ENCODE measurements at regions not wholly inside any gene's neighbourhood (a gene's known extent, or its start where the extent isn't known, plus 50 kb on each side); places are given as distances from the start of the nearest gene placed in this dataset.

DNA sequence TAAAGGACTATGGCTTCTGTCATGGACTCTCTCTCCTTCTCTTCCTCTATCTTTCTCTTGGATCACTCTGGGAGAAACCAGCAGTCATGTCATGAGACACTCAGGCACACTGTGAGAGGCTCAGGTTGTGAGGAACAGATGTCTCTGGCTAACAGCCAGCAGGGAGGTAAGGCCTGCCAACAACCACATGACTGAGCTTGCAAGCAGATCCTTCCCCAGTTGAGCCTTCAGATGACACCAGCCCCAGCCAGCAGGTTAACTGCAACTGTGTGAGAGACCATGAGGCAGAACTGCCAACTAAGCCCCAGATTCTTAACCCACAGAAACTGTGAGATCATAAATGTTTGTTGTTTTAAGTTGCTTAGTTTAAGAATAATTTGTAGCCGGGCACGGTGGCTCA is 90.6 kb downstream of the VCPKMT start:
- H3K4me3 Mint-ChIP-seq = peak overlapping the region; percentile 18
- TF ChIP-seq, protein P1, sequence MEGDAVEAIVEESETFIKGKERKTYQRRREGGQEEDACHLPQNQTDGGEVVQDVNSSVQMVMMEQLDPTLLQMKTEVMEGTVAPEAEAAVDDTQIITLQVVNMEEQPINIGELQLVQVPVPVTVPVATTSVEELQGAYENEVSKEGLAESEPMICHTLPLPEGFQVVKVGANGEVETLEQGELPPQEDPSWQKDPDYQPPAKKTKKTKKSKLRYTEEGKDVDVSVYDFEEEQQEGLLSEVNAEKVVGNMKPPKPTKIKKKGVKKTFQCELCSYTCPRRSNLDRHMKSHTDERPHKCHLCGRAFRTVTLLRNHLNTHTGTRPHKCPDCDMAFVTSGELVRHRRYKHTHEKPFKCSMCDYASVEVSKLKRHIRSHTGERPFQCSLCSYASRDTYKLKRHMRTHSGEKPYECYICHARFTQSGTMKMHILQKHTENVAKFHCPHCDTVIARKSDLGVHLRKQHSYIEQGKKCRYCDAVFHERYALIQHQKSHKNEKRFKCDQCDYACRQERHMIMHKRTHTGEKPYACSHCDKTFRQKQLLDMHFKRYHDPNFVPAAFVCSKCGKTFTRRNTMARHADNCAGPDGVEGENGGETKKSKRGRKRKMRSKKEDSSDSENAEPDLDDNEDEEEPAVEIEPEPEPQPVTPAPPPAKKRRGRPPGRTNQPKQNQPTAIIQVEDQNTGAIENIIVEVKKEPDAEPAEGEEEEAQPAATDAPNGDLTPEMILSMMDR (IDR thresholded peaks at IDR 0.05) = no peak
- TF ChIP-seq EZH2phosphoT487 (IDR thresholded peaks at IDR 0.05) = no peak
- no peak for TF ChIP-seq EZH2 (IDR thresholded peaks at IDR 0.05)
- Histone ChIP-seq H3K36me3 (no peaks in the 10 kb centered on the region), H3K4me1 (peaks cover 5% of the 10 kb centered on the region), H4K20me1 (ENCODE audit: low read depth) (no peaks in the 10 kb centered on the region), H2AFZ (replicated peaks) (no peak overlapping the region), H3K27me3 (no peaks in the 10 kb centered on the region), H3K79me2 (ENCODE audit: low read depth) (no peaks in the 10 kb centered on the region), H3K9ac (no peak overlapping the region), H3K9me3 (ENCODE audit: low read depth) (no peaks in the 10 kb centered on the region), H3K4me3 (no peak overlapping the region), H3K4me2 (no peak overlapping the region), H3F3A (ENCODE audit: low read depth) (no peaks in the 10 kb centered on the region), H3K27ac (no peak overlapping the region)
- no peak for DNase-seq (ENCODE audit: low spot score)
- H3K36me3 Mint-ChIP-seq = no peaks in the 10 kb centered on the region
- H3K27ac Mint-ChIP-seq = no peak overlapping the region
- H3K4me1 Mint-ChIP-seq = no peaks in the 10 kb centered on the region
- peaks cover 7% of the 10 kb centered on the region for H3K9me3 Mint-ChIP-seq
- peaks cover 3% of the 10 kb centered on the region for H3K27me3 Mint-ChIP-seq (ENCODE audit: insufficient read depth, low read depth)

DNA sequence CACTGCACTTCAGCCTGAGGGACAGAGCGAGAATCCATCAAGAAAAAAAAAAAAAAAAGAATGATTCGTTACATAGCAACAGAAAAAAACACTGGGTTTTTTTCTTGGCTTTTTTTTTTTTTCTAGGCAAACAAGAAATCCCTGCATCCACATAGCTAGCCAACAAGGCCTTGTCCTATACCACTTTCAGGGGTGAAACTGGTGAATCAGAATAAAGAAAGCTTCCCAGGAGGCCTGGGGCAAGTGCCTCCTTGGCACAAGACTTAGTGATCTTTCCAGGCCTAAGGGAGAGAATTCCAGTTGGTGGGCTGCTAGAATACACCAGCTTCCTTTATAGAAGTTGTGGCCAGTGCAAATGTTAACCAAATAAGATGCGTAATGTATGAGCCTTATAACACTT is 90.0 kb downstream of the VCPKMT start:
- TF ChIP-seq, protein P1 (IDR thresholded peaks at IDR 0.05) = no peak
- TF ChIP-seq EZH2phosphoT487 (IDR thresholded peaks at IDR 0.05) (no peak), EZH2 (IDR thresholded peaks at IDR 0.05) (no peak)
- Mint-ChIP-seq H3K4me1 (no peaks in the 10 kb centered on the region), H3K27ac (no peak overlapping the region), H3K9me3 (peaks cover 7% of the 10 kb centered on the region), H3K27me3 (ENCODE audit: insufficient read depth, low read depth) (peaks cover 3% of the 10 kb centered on the region), H3K36me3 (no peaks in the 10 kb centered on the region), H3K4me3 (no peak overlapping the region)
- DNase-seq (ENCODE audit: low spot score) = no peak
- H3K4me2 ChIP-seq = no peak overlapping the region
- H3K36me3 ChIP-seq = no peaks in the 10 kb centered on the region
- H3F3A ChIP-seq (ENCODE audit: low read depth) = no peaks in the 10 kb centered on the region
- H3K4me1 ChIP-seq = peaks cover 5% of the 10 kb centered on the region
- H3K27ac ChIP-seq = no peak overlapping the region
- H2AFZ ChIP-seq (replicated peaks) = no peak overlapping the region
- H3K27me3 ChIP-seq = no peaks in the 10 kb centered on the region
- no peaks in the 10 kb centered on the region for H4K20me1 ChIP-seq (ENCODE audit: low read depth)
- H3K9me3 ChIP-seq (ENCODE audit: low read depth) = no peaks in the 10 kb centered on the region
- no peaks in the 10 kb centered on the region for H3K79me2 ChIP-seq (ENCODE audit: low read depth)
- H3K9ac ChIP-seq = no peak overlapping the region
- no peak overlapping the region for H3K4me3 ChIP-seq

DNA sequence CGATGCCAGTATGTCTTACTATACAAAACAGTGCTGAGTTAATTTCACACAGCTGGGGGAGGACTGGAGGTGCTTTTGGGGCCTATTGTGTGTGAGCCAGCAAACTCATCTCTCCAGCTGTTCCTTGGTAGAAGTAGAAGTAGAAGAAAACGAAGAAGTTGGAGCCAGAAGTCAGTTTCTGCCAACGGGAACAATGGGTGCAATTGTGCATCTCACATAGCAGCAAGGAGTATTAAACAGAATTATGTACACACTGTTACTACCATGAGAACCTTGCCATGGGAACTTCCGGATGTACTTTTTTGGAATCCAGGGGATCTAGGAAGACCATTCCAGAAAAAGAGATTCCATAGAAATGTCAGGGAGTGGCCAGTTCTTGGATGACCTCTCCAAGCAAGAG is 88.6 kb downstream of the VCPKMT start:
- H3K36me3 ChIP-seq = no peaks in the 10 kb centered on the region
- DNase-seq (ENCODE audit: low spot score) = no peak
- TF ChIP-seq, protein P1 (IDR thresholded peaks at IDR 0.05) = no peak
- TF ChIP-seq EZH2 (IDR thresholded peaks at IDR 0.05) (no peak), EZH2phosphoT487 (IDR thresholded peaks at IDR 0.05) (no peak)
- H3K36me3 Mint-ChIP-seq = no peaks in the 10 kb centered on the region
- no peaks in the 10 kb centered on the region for H4K20me1 ChIP-seq (ENCODE audit: low read depth)
- H3K4me1 ChIP-seq = peaks cover 5% of the 10 kb centered on the region
- no peaks in the 10 kb centered on the region for H3K27me3 ChIP-seq
- H3K27me3 Mint-ChIP-seq (ENCODE audit: insufficient read depth, low read depth) = peaks cover 3% of the 10 kb centered on the region
- no peak overlapping the region for H3K4me3 Mint-ChIP-seq
- H3K9ac ChIP-seq = no peak overlapping the region
- H3K27ac Mint-ChIP-seq = no peak overlapping the region
- no peaks in the 10 kb centered on the region for H3K9me3 ChIP-seq (ENCODE audit: low read depth)
- H3K4me3 ChIP-seq = no peak overlapping the region
- H3K9me3 Mint-ChIP-seq = peaks cover 2% of the 10 kb centered on the region
- H3K4me1 Mint-ChIP-seq = no peaks in the 10 kb centered on the region
- no peaks in the 10 kb centered on the region for H3F3A ChIP-seq (ENCODE audit: low read depth)
- no peak overlapping the region for H2AFZ ChIP-seq (replicated peaks)
- no peaks in the 10 kb centered on the region for H3K79me2 ChIP-seq (ENCODE audit: low read depth)
- no peak overlapping the region for H3K4me2 ChIP-seq
- no peak overlapping the region for H3K27ac ChIP-seq
